HG03139 (cell line): ENCODE measurements at regions not wholly inside any gene's neighbourhood (a gene's known extent, or its start where the extent isn't known, plus 50 kb on each side); places are given as distances from the start of the nearest gene placed in this dataset.

Experiments used
- ATAC-seq: cut with Tn5 transposase; IDR thresholded peaks from one replicate; pipeline ENCODE4 v1.9.1; 2021; ENCODE audit not compliant: unreplicated experiment

- ATAC-seq, result no peak
Observed at GRCh38 chr18:65017372-65017760, 733.4 kb upstream of the CDH7 start.

DNA sequence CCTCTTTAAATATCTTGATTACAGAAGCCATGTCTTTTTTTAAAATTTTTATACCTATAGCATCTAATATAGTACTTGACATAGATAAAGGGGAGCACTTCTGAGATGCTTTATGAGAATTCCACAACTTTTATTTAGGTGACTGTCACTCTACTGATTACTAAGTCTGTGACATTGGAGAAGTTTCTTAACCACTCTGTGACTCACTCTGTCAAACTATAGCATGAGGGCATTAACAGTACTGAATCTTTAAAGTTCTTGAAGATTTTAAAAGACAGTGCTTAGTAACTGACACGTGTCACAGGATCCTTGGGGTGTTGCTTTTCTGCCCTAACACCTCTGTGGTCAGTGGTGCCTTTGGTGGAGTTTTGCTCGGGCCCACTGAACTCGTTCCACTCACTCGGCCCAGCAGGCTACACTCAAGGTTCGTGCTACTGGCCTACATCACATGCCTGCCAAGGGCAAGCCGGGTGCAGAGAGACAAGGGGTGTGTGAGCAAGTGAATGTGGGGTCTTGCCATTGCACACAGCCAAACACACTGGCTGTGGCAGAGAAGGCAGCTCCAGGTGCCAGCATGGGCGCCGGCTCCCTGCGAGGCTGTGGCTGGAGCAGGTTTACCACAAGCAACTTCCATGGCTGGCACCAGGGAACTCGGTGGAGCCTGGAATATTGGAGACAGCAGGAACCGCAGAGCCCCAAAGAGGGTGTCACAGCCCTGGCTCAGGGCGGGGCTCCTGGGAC, 734.0 kb upstream of the CDH7 start:
- no peak for ATAC-seq

- no peak for ATAC-seq
Observed at GRCh38 chr18:64994370-64994769, 756.4 kb upstream of the CDH7 start.

- ATAC-seq, result no peak
Observed at GRCh38 chr18:64993695-64994094, 757.1 kb upstream of the CDH7 start.

- no peak for ATAC-seq
Observed at GRCh38 chr18:64992654-64993053, 758.2 kb upstream of the CDH7 start.

- no peak for ATAC-seq
Observed at GRCh38 chr18:64991102-64991501, 759.7 kb upstream of the CDH7 start.

GRCh38 chr18:64986906-64987495, 763.8 kb upstream of the CDH7 start:
- ATAC-seq, result no peak

- no peak for ATAC-seq
Observed at GRCh38 chr18:64983497-64984238, 767.1 kb upstream of the CDH7 start.

GRCh38 chr18:64982414-64983055, 768.3 kb upstream of the CDH7 start:
- no peak for ATAC-seq

DNA sequence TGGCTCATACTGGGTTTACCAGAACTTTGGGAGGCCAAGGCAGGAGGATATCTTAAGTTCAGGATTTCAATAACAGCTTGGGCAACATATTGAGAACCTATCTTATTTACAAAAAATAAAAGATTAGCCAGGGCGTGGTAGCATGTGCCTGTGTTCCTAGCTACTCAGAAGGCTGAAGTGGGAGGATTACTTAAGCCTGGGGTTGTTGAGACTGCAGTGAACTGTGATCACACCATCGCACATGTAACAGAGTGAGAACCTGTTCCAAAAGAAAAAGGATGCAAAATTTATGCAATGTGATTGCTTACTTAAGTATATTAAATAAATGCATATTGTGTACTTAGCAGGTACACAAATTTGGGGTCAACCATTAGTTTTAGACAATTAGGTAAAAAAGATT, 768.9 kb upstream of the CDH7 start:
- no peak for ATAC-seq

GRCh38 chr18:64979791-64980190, 771.0 kb upstream of the CDH7 start:
- no peak for ATAC-seq

DNA sequence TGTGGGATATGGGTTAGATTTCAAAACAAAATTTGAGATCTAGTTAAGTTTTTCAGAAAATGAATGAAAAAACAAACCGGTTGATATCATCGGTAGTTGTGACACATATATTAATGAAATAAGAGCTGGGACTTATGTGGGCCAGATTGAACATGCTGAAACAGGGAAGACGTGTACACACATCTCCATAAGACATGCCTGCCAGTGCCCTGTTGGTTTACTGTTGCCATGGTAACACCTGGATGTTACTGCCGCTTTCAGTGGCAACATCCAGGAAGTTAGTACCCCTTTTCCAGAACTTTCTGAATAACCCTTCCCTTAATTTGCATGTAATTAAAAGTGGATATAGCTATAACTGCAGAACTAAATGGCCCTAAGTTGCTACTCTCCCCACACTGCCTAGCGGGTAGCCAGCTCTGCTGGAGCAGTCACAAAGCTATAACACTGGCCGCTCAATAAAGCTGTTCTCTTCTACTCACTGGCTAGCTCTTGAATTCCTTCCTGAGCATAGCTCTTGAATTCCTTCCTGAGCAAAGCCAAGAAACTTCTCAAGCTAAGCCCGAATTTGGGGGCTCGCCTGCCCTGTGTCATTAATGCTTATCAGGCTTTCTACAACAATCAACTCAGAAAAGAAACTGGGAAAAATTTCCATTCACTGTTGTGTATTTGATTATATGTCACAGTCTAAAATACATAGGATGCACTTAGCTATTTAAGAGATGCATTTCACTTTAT, 776.3 kb upstream of the CDH7 start:
- ATAC-seq, result no peak

DNA sequence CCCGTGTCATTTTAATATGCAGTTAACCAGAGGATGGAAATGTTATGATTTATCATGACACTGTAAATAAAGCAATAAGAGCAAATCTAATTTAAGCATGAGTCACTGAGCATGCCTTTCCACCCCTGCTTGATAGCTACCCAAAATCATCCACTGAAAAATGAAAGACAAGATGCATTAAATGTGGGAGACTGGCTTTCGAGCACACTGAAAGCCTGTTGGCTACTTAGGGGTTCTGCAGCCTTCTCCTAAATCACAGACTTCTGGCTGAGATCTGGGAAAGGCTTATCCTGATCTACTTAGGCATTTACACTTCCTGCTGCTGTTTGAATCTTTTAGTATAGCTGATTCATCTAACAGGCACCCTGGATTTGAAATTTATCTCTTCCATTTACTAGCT, 778.3 kb upstream of the CDH7 start:
- no peak for ATAC-seq

GRCh38 chr18:64966667-64967066, 784.1 kb upstream of the CDH7 start:
- ATAC-seq, result no peak

- ATAC-seq, result no peak
Observed at GRCh38 chr18:64956465-64956864, 794.3 kb upstream of the CDH7 start.

DNA sequence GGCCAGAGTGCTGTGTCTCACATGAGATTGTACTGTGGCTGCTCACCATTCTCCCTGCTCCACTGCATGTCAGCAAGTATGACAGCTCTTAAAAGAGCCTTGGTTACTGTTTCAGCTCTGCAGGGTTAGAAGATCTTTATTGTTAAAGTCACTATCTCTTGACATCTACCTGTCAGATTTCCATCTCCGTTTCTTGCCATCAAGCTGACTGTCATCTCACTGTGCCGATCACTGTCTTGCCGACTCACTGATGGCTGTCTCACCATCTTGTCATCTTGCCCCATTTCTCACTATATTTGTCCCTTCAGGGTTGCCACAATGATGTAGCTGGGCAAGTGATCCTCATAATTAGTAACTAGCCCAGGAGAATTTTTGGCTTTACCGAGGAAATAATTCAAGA, 800.9 kb upstream of the CDH7 start:
- no peak for ATAC-seq

GRCh38 chr18:64936671-64937070, 787.8 kb upstream of the LINC00305 start:
- ATAC-seq, result no peak

DNA sequence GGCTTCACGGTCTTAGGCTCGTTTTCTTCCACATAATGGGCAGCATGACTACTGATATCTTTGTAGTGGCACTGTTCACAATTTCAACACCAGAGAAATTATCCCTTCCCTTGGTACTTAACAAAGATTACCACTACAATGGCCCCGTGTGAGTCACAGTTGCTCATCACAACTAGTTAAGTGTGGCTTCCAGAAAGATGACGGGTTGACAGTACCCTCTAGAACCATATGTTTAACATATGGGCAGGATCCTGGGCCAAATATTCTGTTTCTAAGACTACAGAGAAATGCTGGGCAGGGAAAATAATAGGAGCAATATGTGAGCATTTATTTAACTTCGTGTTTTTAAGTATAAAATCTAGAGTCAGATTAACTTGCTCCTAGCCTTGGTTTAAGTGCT, 780.1 kb upstream of the LINC00305 start:
- no peak for ATAC-seq

DNA sequence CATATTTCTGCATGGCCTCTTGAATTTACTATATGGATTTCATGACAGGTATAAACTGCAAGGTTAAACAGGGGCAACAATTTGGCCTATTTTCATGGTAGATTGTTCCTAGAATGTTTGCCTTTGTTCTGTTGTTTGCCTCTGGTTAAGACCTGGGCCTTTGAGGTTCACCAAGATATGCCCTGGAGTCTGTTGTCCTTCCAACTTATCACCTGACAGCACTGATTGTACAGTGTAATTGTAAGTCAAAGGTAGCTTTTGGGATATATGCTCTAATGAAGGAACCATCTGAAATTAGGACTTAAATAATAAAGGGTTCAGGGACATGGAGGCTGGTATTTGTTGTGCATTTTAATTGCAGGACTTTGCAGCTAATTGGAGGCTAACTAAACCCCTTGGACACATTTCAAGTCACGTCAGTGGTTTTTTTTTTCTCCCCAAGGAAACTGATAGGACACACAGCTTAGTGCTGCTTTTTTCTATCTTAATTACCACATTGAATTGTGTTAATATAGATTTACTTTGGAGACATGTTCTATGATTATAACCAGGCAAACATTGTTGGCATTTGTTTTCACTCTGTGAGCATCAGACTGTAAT, 771.2 kb upstream of the LINC00305 start:
- no peak for ATAC-seq

- ATAC-seq, result no peak
Observed at GRCh38 chr18:64918851-64919250, 770.0 kb upstream of the LINC00305 start.

- no peak for ATAC-seq
Observed at GRCh38 chr18:64893349-64893748, 744.5 kb upstream of the LINC00305 start.
